DND-41 (cell line): ENCODE measurements at regions not wholly inside any gene's neighbourhood (a gene's known extent, or its start where the extent isn't known, plus 50 kb on each side); places are given as distances from the start of the nearest gene placed in this dataset.

Experiments used
- ATAC-seq: fragments of 200-7000 bp; cut with Tn5 transposase; 3 replicates; pipeline ENCODE4 v1.9.1; 2021; ENCODE audit warnings: low read depth; ENCODE audit not compliant: insufficient read depth
- DNase-seq: peaks from one replicate; pipeline ENCODE4 v3.0.0-alpha.2; 2020
- H2AFZ ChIP-seq: 2 replicates; pipeline ENCODE4 v1.6.0; 2012; ENCODE audit warnings: low read depth, low read length
- H3K27ac ChIP-seq: 2 replicates; pipeline ENCODE4 v1.5.1; 2012; ENCODE audit warnings: low read length, inconsistent platforms
- H3K27me3 ChIP-seq: fragments of 200-600 bp; sonication (generic); 2 replicates; pipeline ENCODE4 v1.6.0; 2012; ENCODE audit warnings: low read length, mild to moderate bottlenecking, inconsistent platforms; ENCODE audit not compliant: insufficient read depth, poor library complexity
- H3K36me3 ChIP-seq: 2 replicates; pipeline ENCODE4 v1.5.1; 2012; ENCODE audit warnings: low read length, inconsistent platforms; ENCODE audit not compliant: insufficient read depth
- H3K4me1 ChIP-seq: 2 replicates; pipeline ENCODE4 v1.5.1; 2012; ENCODE audit warnings: mild to moderate bottlenecking, low read length; ENCODE audit not compliant: insufficient read depth
- H3K4me2 ChIP-seq: 2 replicates; pipeline ENCODE4 v1.6.0; 2012; ENCODE audit warnings: mild to moderate bottlenecking, moderate library complexity, low read length, inconsistent platforms; ENCODE audit not compliant: insufficient read depth
- H3K4me3 ChIP-seq, 2 experiments: fragments of 200-600 bp in 1 of 2; shearing (Covaris generic) in 1 of 2; 2 replicates each; pipeline ENCODE4 v1.5.1; 2012 to 2016; ENCODE audit warnings: inconsistent platforms in 2 of 2, low read length in 2 of 2, mild to moderate bottlenecking in 2 of 2, low read depth in 1 of 2, moderate library complexity in 1 of 2
- H3K79me2 ChIP-seq: 2 replicates; pipeline ENCODE4 v1.6.0; 2012; ENCODE audit warnings: low read length, inconsistent platforms; ENCODE audit not compliant: insufficient read depth
- H3K9ac ChIP-seq: 2 replicates; pipeline ENCODE4 v1.6.0; 2012; ENCODE audit warnings: low read depth, mild to moderate bottlenecking, inconsistent platforms, low read length, moderate library complexity
- H3K9me3 ChIP-seq: 2 replicates; pipeline ENCODE4 v1.5.1; 2012; ENCODE audit warnings: low read length, moderate library complexity, mild to moderate bottlenecking, inconsistent platforms; ENCODE audit not compliant: insufficient read depth, severe bottlenecking
- H4K20me1 ChIP-seq: 2 replicates; pipeline ENCODE4 v1.6.0; 2012; ENCODE audit warnings: low read length; ENCODE audit not compliant: insufficient read depth
- EZH2 ChIP-seq: IDR thresholded peaks from 3 replicates; pipeline ENCODE4 v1.6.1; 2012; ENCODE audit warnings: borderline replicate concordance, low read depth, mild to moderate bottlenecking, moderate library complexity, low read length, inconsistent platforms; ENCODE audit not compliant: severe bottlenecking
- TF ChIP-seq, protein P1 (sequence below): IDR thresholded peaks from 2 replicates; pipeline ENCODE4 v1.5.1; 2012; ENCODE audit warnings: borderline replicate concordance, low read length, moderate library complexity, mild to moderate bottlenecking; ENCODE audit not compliant: poor library complexity, severe bottlenecking; ENCODE audit errors: extremely low read depth

- Histone ChIP-seq H3K36me3 (no peaks in the 10 kb centered on the region), H4K20me1 (no peaks in the 10 kb centered on the region), H3K79me2 (no peaks in the 10 kb centered on the region), H3K4me1 (no peaks in the 10 kb centered on the region), H3K9ac (no peak overlapping the region), H3K9me3 (no peaks in the 10 kb centered on the region), H3K27ac (no peak overlapping the region), H3K4me3 (no peak overlapping the region), H3K4me2 (no peak overlapping the region), H3K27me3 (no peaks in the 10 kb centered on the region), H2AFZ (no peak overlapping the region)
- ATAC-seq (no peak), DNase-seq (no peak)
- TF ChIP-seq, protein P1, sequence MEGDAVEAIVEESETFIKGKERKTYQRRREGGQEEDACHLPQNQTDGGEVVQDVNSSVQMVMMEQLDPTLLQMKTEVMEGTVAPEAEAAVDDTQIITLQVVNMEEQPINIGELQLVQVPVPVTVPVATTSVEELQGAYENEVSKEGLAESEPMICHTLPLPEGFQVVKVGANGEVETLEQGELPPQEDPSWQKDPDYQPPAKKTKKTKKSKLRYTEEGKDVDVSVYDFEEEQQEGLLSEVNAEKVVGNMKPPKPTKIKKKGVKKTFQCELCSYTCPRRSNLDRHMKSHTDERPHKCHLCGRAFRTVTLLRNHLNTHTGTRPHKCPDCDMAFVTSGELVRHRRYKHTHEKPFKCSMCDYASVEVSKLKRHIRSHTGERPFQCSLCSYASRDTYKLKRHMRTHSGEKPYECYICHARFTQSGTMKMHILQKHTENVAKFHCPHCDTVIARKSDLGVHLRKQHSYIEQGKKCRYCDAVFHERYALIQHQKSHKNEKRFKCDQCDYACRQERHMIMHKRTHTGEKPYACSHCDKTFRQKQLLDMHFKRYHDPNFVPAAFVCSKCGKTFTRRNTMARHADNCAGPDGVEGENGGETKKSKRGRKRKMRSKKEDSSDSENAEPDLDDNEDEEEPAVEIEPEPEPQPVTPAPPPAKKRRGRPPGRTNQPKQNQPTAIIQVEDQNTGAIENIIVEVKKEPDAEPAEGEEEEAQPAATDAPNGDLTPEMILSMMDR = no peak
- no peak for TF ChIP-seq EZH2
Measured at GRCh38 chr14:97353102-97353501, 555.9 kb downstream of the VRK1 start.

- H3K9ac ChIP-seq = no peak overlapping the region
- TF ChIP-seq, protein P1 = no peak
- TF ChIP-seq EZH2 = no peak
- no peaks in the 10 kb centered on the region for H3K4me1 ChIP-seq
- H2AFZ ChIP-seq = no peak overlapping the region
- no peaks in the 10 kb centered on the region for H3K79me2 ChIP-seq
- H4K20me1 ChIP-seq = no peaks in the 10 kb centered on the region
- H3K27ac ChIP-seq = no peak overlapping the region
- no peaks in the 10 kb centered on the region for H3K9me3 ChIP-seq
- no peak overlapping the region for H3K4me2 ChIP-seq
- no peak for DNase-seq
- no peaks in the 10 kb centered on the region for H3K36me3 ChIP-seq
- H3K27me3 ChIP-seq = no peaks in the 10 kb centered on the region
- ATAC-seq = no peak
- H3K4me3 ChIP-seq = no peak overlapping the region
Measured at GRCh38 chr14:97354119-97354722, 557.0 kb downstream of the VRK1 start.

GRCh38 chr14:97359341-97359740 is 562.2 kb downstream of the VRK1 start:
- ATAC-seq (no peak), DNase-seq (no peak)
- no peak overlapping the region for H3K4me3 ChIP-seq

More at GRCh38 chr14:97359341-97359740, 562.2 kb downstream of the VRK1 start:
- no peaks in the 10 kb centered on the region for H4K20me1 ChIP-seq
- no peaks in the 10 kb centered on the region for H3K36me3 ChIP-seq
- no peaks in the 10 kb centered on the region for H3K27me3 ChIP-seq
- H3K9me3 ChIP-seq = no peaks in the 10 kb centered on the region
- H3K4me1 ChIP-seq = no peaks in the 10 kb centered on the region
- H3K27ac ChIP-seq = no peak overlapping the region
- H2AFZ ChIP-seq = no peak overlapping the region
- H3K9ac ChIP-seq = no peak overlapping the region
- TF ChIP-seq, protein P1 = no peak
- no peak for TF ChIP-seq EZH2
- H3K4me2 ChIP-seq = no peak overlapping the region
- H3K79me2 ChIP-seq = no peaks in the 10 kb centered on the region
